NCI-H1694 (cell line): ENCODE measurements at regions not wholly inside any gene's neighbourhood (a gene's known extent, or its start where the extent isn't known, plus 50 kb on each side); places are given as distances from the start of the nearest gene placed in this dataset.

Experiments
- DNase-seq: peaks from one replicate; lab custom pipeline; 2025; lab: John Stamatoyannopoulos, UW

DNA sequence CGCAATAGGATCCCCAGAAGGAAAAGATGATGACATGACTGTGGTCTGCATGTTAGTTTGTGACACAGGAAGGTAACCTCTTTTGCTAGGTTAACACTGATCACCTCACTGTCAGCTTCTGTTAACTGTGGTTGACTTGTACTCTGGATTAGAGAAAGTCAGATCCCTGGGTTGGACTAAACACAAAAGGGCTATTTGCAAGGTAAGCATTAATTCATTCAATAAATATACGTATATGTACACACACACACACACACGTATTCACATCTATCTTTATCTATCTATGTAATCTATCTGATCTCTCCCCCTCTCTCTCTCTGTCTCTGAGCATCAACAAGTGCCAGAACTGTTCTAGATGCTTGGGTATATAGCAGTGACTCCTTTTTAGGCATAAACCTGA lies 136.1 kb upstream of the SNX19 start:
- DNase-seq, result no peak

DNA sequence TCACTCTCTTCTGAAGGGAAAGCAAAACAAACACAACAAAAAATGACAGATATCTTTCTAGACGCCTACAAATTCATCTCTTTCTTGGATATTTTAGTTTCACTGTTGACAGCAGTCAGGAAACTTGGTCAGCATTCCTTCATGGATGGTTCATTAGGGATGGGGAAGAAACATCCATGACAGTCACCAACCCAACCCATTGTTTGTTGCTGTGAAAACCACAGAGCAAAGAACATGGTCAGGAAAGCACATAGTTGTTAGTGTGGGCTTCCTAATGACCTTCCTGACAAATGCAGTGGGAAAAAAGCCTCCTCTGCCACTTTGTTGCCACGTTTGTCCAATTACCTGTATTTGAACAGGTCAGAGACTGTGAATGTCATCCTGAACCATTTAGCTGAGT lies 139.8 kb upstream of the SNX19 start:
- no peak for DNase-seq

DNA sequence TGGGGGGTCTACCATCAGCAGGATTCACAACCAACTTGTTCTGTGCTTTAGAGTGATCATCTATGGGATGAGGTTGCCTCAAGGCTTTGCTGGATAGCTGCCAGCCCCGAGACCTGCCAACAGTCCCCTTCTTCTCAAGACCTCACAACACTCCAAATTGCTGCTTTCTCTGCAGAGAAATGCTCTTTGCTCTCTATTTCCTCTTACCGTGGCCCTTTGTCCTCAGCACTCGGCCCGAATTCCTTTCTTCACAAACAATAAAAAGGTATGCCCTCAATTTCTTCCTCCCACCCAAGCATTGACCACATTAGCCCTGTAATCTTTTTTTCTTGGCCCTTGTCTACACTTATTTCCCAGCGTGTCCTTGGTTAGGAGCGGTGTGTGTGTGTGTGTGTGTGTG lies 147.4 kb upstream of the SNX19 start:
- no peak for DNase-seq

DNA sequence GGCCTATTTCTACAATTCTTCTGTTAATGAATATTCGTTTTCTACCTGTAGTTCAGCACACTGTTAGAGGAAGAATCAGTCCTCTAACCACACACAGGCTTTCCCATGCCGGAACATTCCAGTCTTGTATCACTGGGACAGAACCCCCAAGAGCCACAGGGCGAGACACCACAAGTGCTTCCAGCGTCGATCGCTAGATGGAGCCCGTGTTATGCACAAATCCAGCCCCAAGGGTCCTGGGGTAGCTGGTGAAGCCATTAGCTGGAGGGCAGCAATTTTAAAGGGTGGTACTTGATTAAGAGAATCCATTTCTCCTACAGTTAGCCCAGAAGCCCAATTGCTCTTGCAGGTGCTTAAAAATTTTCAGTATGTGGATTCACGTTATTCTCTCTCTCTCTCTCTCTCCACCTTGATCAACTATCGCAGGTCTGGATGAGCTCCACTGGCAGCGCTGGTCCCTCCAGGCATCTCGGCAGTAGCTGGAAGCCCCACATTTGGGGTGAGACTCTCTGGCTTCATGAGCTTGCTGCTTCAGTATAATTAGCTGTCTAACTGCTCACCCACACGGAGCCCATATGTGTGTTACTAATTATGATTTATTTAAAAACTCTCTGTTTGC lies 148.2 kb upstream of the SNX19 start:
- DNase-seq, result no peak

DNA sequence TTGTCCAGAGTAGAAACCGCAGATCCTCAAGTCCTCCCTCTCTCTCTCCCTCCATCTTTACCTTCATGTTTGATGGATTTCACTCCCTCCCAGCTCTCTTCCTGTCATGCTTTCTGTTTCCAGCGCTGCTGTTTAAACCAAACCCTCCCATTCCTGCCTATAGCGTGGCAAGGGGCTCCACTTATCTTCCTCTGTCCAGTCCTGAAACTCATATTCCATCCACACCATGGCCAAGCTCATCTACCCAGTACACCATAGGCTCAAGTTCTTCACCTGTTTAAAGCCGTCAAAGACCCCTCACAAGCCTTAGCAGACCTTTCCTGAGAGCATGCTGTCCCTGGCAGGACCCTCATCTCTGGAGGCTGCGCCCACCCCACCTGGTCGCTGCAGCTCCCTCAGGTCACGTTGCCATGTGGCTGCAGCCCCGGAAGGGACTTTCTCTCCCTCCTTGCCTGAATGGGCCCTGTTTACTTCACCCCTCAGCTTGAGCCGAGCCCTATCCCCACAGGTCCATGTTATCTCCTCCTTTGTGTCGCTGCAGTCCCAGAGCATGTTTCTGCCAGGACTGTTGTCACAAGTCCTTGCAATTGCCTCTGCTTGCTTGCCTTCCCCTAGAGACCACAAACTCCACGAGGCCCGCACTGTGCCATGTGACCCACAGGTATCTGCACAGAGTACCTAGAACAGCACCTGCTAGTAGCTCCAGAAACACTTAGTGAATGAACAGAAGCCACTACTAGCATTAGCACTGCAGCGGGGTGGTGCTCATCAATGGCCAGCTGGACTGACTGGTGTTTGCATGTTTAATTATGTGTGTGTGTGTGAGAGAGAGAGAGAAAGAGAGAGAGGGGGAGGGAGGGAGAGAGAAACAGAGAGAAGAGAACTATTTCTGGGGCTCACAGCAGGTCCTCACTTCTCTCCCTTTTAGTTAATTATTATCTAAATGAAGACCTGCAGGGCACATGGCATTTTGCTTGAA lies 149.4 kb upstream of the SNX19 start:
- no peak for DNase-seq

DNA sequence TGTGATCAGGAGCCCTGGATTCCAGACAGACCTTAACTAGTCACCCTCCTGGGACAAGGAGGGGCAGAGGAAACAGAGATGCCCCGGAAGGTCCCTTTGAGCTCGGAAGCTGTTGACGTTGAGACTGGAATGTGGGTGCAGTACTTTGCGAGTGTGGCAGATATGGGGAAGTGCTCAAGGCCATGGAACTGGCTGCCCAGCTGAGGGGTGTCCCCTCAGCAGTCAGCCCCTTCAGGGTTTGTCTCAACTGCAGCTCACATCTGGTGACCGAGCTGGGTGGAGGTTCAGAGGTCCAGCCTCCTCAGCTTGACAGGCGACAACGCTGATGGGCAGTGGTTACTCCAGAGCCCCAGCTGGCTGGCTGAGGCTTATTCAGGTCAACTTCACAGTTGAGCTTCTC lies 150.3 kb upstream of the SNX19 start:
- no peak for DNase-seq

DNA sequence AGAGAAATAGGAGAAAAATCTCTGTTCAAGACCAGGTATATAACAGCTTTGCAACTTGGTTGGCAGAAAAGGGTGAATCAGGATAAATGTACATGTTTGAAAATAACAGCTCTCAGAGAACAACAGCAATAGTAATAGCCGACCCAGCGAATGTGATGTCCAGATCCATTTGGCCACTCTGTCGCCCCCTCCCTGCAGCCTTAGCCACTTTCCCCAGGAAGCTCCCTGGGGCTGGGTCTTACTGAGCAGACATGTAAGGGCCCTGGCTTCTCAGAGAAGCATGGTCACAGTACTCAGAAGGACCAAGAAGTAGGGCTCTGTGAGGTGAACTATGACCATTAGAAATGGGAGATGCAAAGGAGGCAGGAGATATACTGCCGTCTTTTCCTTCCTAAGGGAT lies 154.1 kb upstream of the SNX19 start:
- DNase-seq, result no peak

DNA sequence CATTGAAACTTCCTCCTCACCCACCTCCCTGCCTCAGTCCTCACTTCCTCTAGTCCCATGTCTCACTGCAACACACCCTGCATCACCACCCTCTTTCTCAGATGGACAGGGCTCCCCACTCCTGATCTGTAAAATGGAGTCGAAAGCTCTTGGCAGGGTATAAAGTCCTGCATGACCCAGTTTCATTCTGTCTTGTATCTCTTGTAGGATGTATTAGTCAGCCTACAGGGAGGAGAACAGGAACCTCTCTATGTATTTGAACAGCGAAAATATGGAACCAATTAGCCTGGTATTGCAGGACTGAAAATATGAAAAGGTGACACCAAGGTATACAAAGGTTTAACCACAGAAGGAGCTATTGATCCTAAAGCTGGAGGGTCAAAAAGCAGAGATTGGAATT lies 156.9 kb upstream of the SNX19 start:
- no peak for DNase-seq

DNA sequence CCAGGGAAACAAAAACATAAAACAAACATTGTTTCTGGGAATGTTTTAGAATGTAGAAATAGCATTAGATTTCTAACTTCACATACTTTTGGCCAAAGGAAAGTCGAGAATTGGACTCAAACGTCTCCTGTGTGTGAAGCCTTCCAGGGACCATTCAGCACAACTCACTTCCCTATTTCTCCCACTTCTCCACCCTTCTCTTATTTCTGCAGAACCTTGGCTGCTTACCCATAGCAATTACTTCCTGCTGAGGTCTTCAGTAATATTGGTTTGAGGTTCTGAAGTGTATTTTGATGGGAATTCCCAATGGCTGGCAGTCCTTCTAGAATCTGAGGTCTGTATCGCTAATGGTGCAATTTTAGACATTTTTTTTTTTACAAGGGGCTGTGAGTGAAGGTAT lies 158.3 kb upstream of the SNX19 start:
- no peak for DNase-seq

DNA sequence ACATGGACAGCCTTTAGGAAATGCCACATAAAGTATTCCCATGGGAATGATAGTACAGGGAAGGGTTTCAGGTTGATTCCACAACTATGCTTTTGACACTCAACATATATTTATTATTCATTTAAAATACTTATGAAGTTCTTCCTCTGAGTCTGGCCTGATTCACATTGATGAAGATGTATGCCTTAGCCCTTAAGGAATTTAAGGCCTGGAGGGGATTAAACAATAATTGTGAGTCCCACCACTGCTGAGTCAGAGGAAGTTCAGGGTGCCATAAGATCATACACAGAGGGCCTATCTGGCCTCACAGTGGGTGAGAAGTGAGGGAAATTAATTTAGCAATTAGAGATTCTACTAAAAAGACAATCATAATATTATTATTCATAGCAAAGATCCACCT lies 161.1 kb upstream of the SNX19 start:
- DNase-seq, result no peak

DNA sequence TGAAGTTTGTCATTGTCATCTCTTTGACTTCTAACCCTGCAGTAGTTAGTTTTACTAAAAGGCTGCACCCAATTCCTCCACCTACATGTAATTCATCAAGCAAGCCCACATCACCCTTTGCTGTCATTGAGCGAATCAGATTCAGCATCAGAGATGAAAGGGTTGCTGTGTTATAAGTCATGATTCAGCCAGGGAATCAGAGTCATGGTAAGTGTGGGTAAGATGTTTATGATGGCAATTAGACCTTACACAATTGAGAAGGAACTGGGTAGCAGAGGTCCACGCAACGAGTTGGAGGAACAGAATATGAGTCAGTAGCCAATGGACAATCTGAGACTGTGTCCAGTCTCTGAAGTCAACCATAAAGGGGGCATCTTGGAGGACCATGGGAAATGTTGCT lies 162.8 kb upstream of the SNX19 start:
- no peak for DNase-seq

DNA sequence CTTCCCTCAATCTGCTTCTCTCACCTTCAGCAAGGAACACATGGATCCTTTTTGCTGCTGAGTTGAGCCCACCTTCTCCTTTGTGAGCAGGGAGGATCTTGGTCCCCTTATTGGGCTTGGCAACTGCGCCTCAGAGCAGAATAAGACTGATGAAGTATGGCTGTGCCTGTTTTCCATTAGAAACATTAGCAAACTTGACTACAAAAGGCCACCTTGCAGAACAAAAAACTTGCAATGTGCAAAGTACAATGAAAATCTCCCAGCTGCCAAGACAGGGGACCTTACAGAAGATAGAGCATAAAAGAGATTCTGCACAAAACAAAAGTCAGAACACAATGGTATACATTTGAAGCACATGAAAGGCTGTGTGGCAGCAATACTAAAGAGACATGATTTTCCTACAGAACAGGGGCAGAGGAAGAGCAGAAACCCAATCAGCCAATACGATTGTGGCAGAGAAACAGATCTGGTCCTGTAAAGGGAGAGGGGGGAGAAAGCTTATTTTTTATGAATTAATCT lies 173.5 kb upstream of the SNX19 start:
- DNase-seq, result no peak

DNA sequence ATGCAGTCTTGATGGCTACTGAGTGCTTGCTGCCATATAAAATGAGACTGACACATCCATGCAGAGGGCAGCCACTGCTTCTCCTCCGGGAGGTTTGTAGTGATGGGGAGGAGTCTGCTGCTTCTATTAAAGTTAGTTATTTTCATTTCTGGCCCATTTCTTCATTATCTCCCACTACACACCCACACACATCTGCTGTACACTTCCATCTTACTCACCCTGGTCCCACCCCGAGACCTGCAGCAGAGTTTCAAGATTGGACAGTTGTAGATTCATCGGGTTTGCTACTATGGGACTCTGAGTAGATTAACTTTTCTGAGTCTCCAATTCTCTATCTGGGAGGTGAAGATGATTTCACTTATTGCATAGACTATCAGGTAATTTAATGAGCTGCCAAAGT lies 176.2 kb upstream of the SNX19 start:
- no peak for DNase-seq

DNA sequence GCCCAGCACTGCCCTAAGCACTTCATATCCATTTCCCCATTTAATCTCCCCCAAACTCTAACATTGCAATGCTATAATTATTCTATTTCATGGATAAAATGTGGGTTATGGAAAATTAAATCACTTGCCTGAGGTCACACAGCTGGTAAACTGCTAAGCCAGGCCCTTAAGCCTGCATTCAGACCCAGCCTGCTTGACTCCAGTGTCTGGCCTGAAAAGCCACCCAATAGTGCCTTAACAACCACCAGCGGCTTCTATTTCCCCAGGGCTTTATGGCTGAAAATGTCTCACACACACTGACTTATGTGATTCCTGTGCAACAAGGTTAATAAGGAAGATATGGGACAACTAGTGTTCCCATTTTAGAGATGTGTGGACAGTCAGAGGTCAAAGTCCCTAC lies 178.5 kb upstream of the SNX19 start:
- DNase-seq, result no peak

DNA sequence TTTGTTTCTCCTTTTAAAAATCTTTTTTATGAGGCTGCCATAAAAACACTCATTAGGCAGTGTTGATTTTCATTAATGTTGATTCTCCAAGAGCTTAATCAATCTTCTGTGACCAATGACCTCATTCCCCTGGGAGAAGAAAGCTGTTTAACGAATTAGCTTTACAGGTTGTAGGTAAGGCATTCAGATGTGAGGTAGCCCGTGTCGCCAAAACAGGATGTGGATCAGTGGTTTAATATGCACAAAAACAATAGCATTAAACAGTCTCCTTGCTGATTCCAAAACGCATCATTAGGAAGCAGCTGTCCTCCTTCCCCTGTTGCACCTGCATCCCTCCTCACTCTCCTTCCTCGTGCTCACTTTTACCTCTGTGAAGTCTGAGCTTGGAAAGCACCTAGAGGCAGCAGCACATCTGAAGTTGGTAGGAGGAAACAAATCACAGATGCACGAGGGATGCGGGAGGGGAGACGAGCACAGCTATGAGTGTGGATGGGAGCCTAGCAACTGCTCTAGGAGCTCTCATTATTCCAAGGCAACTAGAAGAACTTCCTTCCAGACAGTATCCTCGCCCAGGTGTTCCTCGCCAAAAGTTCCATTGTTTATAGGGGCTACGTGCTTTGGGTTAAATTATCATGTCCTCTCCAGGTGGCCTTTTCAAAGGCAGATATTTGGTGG lies 179.4 kb upstream of the SNX19 start:
- DNase-seq, result no peak

DNA sequence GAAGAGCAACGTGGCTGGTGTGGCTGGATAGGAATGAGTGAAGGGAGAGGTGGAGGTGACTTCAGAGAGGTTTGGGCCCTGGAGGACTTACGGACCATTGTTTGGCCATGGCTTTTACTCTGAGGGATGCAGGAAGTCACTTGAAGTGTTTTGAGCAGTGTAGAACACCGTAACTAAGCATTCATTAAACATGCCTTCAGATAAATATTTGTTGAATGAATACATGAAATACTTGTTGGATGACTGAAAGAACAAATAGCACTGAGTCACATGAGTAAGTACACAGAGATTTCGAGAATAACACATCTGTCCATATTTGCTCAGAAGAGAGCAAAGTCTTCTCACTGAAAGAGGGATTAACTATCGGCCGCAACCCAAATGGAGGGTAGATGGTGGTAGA lies 182.7 kb upstream of the SNX19 start:
- no peak for DNase-seq

DNA sequence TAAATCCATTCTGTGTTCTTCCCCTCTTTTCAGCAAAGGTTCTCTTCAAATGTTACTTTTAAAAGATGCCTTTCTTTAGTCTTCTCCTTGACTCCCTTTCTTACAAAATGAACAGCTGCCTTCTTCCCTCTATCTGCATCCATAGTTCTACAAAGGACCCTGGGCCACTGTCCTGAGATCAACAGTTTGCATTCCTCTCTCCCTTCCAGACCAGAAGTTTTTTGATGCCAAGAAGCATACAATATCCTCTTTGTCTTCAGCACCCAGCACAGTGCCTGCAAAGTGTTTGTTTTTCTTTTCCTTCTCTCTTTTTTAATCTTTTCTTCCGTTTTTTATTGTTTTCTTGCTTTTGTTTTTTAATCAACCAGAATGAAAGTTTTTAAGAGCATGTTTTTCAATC lies 183.5 kb upstream of the SNX19 start:
- DNase-seq, result no peak

DNA sequence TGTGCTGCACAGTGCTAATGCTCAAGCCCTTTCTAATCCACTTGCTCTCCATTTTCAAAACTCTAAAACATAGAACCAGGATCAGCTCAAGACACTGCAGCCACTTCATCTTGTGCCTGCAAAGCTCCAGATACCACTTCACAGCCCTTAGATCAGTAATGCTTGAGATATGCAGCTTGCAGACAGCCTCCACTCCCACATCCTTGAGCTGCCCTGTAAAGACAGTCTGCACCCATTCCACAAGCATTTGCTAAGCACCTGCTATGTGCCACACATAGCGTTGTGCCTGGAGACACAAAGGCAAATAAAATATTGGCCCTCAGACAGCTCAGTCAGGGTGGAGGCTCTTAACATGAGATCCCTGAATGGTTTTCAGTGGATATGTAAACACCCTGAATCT lies 192.5 kb upstream of the SNX19 start:
- DNase-seq, result no peak

DNA sequence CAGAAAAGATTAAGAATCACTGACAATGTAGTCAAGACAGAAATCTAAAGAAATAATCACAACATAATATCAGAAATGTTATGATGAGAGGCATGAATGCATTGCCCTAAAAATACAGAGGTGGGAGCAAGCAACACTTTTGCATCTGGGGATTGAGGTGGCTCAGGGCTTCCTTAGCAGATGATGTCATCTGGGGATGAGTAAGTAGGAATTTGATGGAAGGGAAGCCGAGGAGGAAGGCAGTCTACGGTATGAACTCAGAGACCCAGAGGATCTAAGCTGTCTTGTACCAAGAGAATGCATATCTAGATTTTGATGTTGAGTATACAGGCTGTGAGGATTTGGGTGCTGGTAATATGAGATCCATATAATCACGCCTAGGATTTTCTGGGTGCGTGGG lies 193.0 kb upstream of the SNX19 start:
- no peak for DNase-seq

DNA sequence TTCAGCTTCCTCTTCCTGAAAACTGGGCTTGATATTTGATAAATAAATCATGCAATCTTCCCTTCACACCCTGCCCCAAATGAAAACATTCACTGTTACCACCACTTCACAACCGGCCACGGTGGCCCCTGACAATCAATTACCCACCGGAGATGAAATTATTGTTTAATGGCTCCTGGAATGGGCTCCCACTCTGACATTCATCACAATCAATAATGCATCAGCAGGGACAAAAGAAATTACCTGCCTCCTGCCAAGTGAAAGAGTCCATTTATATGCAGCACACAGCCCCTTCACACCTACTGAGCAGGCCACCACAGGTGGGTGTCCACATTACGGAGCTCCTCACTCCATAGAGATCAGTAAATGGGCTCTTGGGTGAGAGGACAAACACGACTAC lies 193.5 kb upstream of the SNX19 start:
- no peak for DNase-seq

DNA sequence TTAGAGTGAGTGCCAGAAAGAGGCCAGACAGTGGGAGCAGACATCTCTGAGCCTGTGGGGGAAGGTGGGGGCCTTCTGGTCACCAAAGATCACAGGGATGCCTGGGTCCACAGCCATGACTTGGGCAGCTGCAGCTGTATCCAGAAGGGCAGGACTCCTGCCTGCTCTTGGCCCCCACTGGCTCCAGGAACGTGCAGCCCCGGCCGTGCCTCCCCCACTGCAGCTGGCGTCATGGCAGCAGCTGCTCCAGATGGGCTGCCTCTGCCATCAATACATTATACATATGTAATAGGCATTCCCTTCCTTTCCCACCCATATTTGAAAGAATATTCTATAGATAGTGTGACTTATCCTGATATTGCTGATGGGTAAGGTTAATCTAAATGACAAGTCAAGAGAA lies 195.5 kb upstream of the SNX19 start:
- DNase-seq, result no peak

DNA sequence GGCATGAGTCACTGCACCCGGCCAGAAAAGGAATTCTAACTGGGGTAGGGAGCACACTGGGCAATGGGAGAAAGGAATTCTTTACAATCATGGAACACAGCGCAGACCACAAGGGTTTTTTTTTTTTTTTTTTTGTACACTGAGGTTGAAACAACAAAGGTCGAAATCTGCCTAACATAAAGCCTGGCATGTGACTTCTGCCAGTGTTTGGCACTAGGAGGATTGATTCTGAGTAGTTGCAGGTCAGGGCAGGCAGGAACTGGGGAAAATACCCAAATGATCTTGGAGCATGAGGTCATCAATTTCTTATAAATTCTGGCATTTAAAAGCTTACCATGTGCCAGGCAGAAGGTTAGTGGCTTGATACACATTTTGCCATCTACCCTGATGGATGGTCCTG lies 202.0 kb upstream of the SNX19 start:
- no peak for DNase-seq
